SK-N-SH (cell line): ENCODE measurements at regions not wholly inside any gene's neighbourhood (a gene's known extent, or its start where the extent isn't known, plus 50 kb on each side); places are given as distances from the start of the nearest gene placed in this dataset.

Source experiments
- CTCF ChIA-PET: fragments of 300-600, 350-600 bp; formaldehyde crosslinking; extraction: SDS; loops from one replicate; lab custom pipeline; 2021; lab: Yijun Ruan, JAX
- POLR2A ChIA-PET: fragments of 350-600 bp; sonication (Branson Sonifier 250); formaldehyde crosslinking; extraction: SDS; loops from one replicate; lab custom pipeline; 2020; ENCODE audit warnings: antibody characterized with exemption, inconsistent platforms; lab: Yijun Ruan, JAX
- DNase-seq: peaks from one replicate; pipeline ENCODE4 v3.0.0; 2012
- H2AFZ ChIP-seq: fragments of 200-600 bp; sonication (generic); 2 replicates; pipeline ENCODE4 v1.8.1; 2016; ENCODE audit warnings: antibody characterized with exemption, mild to moderate bottlenecking, low read depth
- H3F3A ChIP-seq: fragments of 200-600 bp; sonication (generic); replicated peaks from 2 replicates; pipeline ENCODE3; 2016; ENCODE audit warnings: antibody characterized with exemption, mild to moderate bottlenecking; ENCODE audit not compliant: insufficient read depth
- H3K27ac ChIP-seq, 2 experiments: fragments of 200-500 bp in 1 of 2; fragments of 200-600 bp in 1 of 2; sonication (Bioruptor generic) in 1 of 2; sonication (generic), shearing (Covaris generic) in 1 of 2; 2 replicates each; pipeline versions ENCODE4 v1.5.1 to v1.6.1; 2014 to 2016; ENCODE audit warnings: low read depth in 2 of 2, inconsistent platforms in 1 of 2, low read length in 1 of 2, mild to moderate bottlenecking in 1 of 2, mixed read lengths in 1 of 2
- H3K27me3 ChIP-seq: fragments of 200-600 bp; sonication (generic), shearing (Covaris generic); 2 replicates; pipeline ENCODE4 v1.6.1; 2016; ENCODE audit warnings: mixed run types; ENCODE audit not compliant: insufficient read depth
- H3K36me3 ChIP-seq, 2 experiments: fragments of 200-500 bp in 1 of 2; fragments of 200-600 bp in 1 of 2; sonication (Bioruptor generic) in 1 of 2; sonication (generic) in 1 of 2; replicated peaks in 1 of 2; 2 replicates each; pipeline versions ENCODE3 to v1.5.1; 2014 to 2016; ENCODE audit warnings: low read length in 1 of 2, mild to moderate bottlenecking in 1 of 2; ENCODE audit not compliant: insufficient read depth in 2 of 2, control insufficient read depth in 1 of 2
- H3K4me1 ChIP-seq, 2 experiments: fragments of 200-500 bp in 1 of 2; fragments of 200-600 bp in 1 of 2; sonication (Bioruptor generic) in 1 of 2; sonication (generic), shearing (Covaris generic) in 1 of 2; 2 replicates each; pipeline versions ENCODE4 v1.5.1 to v1.6.1; 2014 to 2016; ENCODE audit warnings: low read depth in 1 of 2, low read length in 1 of 2, mixed run types in 1 of 2; ENCODE audit not compliant: insufficient read depth in 2 of 2, control insufficient read depth in 1 of 2
- H3K4me2 ChIP-seq: fragments of 200-600 bp; sonication (generic), shearing (Covaris generic); 2 replicates; pipeline ENCODE4 v1.6.1; 2017; ENCODE audit warnings: mixed run types
- H3K4me3 ChIP-seq, 2 experiments: fragments of 200-500 bp in 1 of 2; fragments of 200-600 bp in 1 of 2; sonication (Bioruptor generic) in 1 of 2; sonication (generic), shearing (Covaris generic) in 1 of 2; 2 replicates each; pipeline versions ENCODE4 v1.5.1 to v1.8.1; 2014 to 2016; ENCODE audit warnings: low read depth in 2 of 2, inconsistent platforms in 1 of 2, low read length in 1 of 2, mild to moderate bottlenecking in 1 of 2, mixed read lengths in 1 of 2, moderate library complexity in 1 of 2
- H3K79me2 ChIP-seq: fragments of 200-600 bp; sonication (generic); 2 replicates; pipeline ENCODE4 v1.8.1; 2017; ENCODE audit warnings: mild to moderate bottlenecking; ENCODE audit not compliant: insufficient read depth
- H3K9ac ChIP-seq: fragments of 200-600 bp; sonication (generic); 2 replicates; pipeline ENCODE4 v1.6.1; 2017; ENCODE audit warnings: mixed run types
- H3K9me2 ChIP-seq: fragments of 200-600 bp; sonication (generic); 2 replicates; pipeline ENCODE4 v1.6.1; 2017; ENCODE audit warnings: mixed run types
- H3K9me3 ChIP-seq: fragments of 200-600 bp; sonication (generic); 2 replicates; pipeline ENCODE4 v1.6.1; 2017; ENCODE audit warnings: mixed run types, mild to moderate bottlenecking, moderate library complexity
- H4K20me1 ChIP-seq: fragments of 200-600 bp; sonication (generic); 2 replicates; pipeline ENCODE4 v1.6.1; 2017; ENCODE audit warnings: mild to moderate bottlenecking, mixed run types; ENCODE audit not compliant: insufficient read depth
- IRF3 ChIP-seq: fragments of 150-350 bp; IDR thresholded peaks from 2 replicates; pipeline ENCODE4 v1.6.1; 2016; ENCODE audit warnings: mild to moderate bottlenecking, low read depth, low read length
- MAX ChIP-seq: IDR thresholded peaks from 2 replicates; pipeline ENCODE4 v1.4.0; 2012; ENCODE audit warnings: low read depth
- MEF2A ChIP-seq: IDR thresholded peaks from 2 replicates; pipeline ENCODE4 v1.4.0; 2012; ENCODE audit warnings: low read depth, borderline replicate concordance
- RAD21 ChIP-seq: IDR thresholded peaks from 2 replicates; pipeline ENCODE4 v1.6.1; 2012; ENCODE audit warnings: mild to moderate bottlenecking, low read length
- RCOR1 ChIP-seq: fragments of 150-350 bp; IDR thresholded peaks from 2 replicates; pipeline ENCODE4 v1.6.1; 2017; ENCODE audit warnings: antibody characterized with exemption, low read length
- RXRA ChIP-seq: IDR thresholded peaks from 2 replicates; pipeline ENCODE4 v1.4.0; 2012; ENCODE audit warnings: low read depth, mild to moderate bottlenecking, borderline replicate concordance
- TAF1 ChIP-seq: IDR thresholded peaks from 2 replicates; pipeline ENCODE4 v1.6.1; 2012; ENCODE audit warnings: low read depth, mild to moderate bottlenecking, low read length, moderate library complexity, borderline replicate concordance
- TCF12 ChIP-seq: IDR thresholded peaks from 2 replicates; pipeline ENCODE4 v1.4.0; 2012
- TEAD4 ChIP-seq: IDR thresholded peaks from 2 replicates; pipeline ENCODE4 v1.4.0; 2012; ENCODE audit warnings: mild to moderate bottlenecking, borderline replicate concordance; ENCODE audit not compliant: insufficient read depth
- ZBTB33 ChIP-seq: IDR thresholded peaks from 2 replicates; pipeline ENCODE4 v1.4.0; 2012; ENCODE audit warnings: low read depth, borderline replicate concordance
- WGBS: methylation state at CpG from one replicate; pipeline ENCODE4 v1.1.6; 2017; ENCODE audit warnings: low lambda C conversion rate; 5-methylcytosine and 5-hydroxymethylcytosine counted together

- H3K36me3 ChIP-seq: no peaks in the 10 kb centered on the region
- H3K9me3 ChIP-seq: no peaks in the 10 kb centered on the region
- H3K27ac ChIP-seq: peak overlapping the region in 1 of 2 experiments; percentile 83; a peak in 2 of 4 replicates
- no peak overlapping the region for H2AFZ ChIP-seq
- ChIA-PET CTCF (interaction anchor here (0.6 to 1.5 kb wide), 4 partner anchors 66 to 900 kb away, joined by 3 to 5 read pairs (median 3); no protein-coding TSS in a partner anchor), POLR2A (no interaction called here)
- TF ChIP-seq IRF3 (no peak), TCF12 (peak; percentile 7; the same call in 1 of the 2 replicates)
- 13% methylated on average over 3 of the region's 3 CpGs for WGBS
- H3K9ac ChIP-seq: no peak overlapping the region
- H3K4me1 ChIP-seq: peaks cover 4 to 36% of the 10 kb centered on the region in 2 experiments; a peak in 3 of 4 replicates
- H3K4me3 ChIP-seq: no peak overlapping the region
- no peak overlapping the region for H3K4me2 ChIP-seq
- H3K79me2 ChIP-seq: no peaks in the 10 kb centered on the region
- H4K20me1 ChIP-seq: no peaks in the 10 kb centered on the region
- H3K9me2 ChIP-seq: no peaks in the 10 kb centered on the region; the same call in 1 of the 2 replicates
- H3K27me3 ChIP-seq: no peaks in the 10 kb centered on the region
- no peak for DNase-seq
- H3F3A ChIP-seq: no peaks in the 10 kb centered on the region
Observed at GRCh38 chr2:176704282-176704858, 435.1 kb downstream of the MTX2 start.

GRCh38 chr2:176709149-176709951 lies 440.1 kb downstream of the MTX2 start:
- Histone ChIP-seq H3F3A (no peaks in the 10 kb centered on the region), H3K4me2 (no peak overlapping the region), H3K27me3 (no peaks in the 10 kb centered on the region), H3K27ac (no peak overlapping the region), H2AFZ (no peak overlapping the region), H3K4me1 (peaks cover 15 to 24% of the 10 kb centered on the region in 2 experiments; a peak in 3 of 4 replicates), H4K20me1 (no peaks in the 10 kb centered on the region)
- no peak for DNase-seq
- 73% methylated on average over 18 of the region's 18 CpGs for WGBS
- TF ChIP-seq RCOR1: no peak
- TF ChIP-seq RXRA: no peak
- TF ChIP-seq ZBTB33: no peak
- no peak for TF ChIP-seq TAF1
- no peak for TF ChIP-seq MAX
- TF ChIP-seq TEAD4: no peak
- no peak for TF ChIP-seq MEF2A
- TF ChIP-seq RAD21: no peak
- TF ChIP-seq, all 33 proteins: peak for 0
- Histone ChIP-seq H3K9me2 (no peaks in the 10 kb centered on the region), H3K9me3 (no peaks in the 10 kb centered on the region), H3K4me3 (no peak overlapping the region), H3K36me3 (no peaks in the 10 kb centered on the region), H3K79me2 (no peaks in the 10 kb centered on the region), H3K9ac (no peak overlapping the region)
- ChIA-PET CTCF (interaction anchor here (0.6 to 1.5 kb wide), 3 partner anchors 27 to 1555 kb away, joined by 3 read pairs; no protein-coding TSS in a partner anchor), POLR2A (no interaction called here)
